ENCODE measurements at regions not wholly inside any gene's neighbourhood (a gene's known extent, or its start where the extent isn't known, plus 50 kb on each side); places are given as distances from the start of the nearest gene placed in this dataset.

DNA sequence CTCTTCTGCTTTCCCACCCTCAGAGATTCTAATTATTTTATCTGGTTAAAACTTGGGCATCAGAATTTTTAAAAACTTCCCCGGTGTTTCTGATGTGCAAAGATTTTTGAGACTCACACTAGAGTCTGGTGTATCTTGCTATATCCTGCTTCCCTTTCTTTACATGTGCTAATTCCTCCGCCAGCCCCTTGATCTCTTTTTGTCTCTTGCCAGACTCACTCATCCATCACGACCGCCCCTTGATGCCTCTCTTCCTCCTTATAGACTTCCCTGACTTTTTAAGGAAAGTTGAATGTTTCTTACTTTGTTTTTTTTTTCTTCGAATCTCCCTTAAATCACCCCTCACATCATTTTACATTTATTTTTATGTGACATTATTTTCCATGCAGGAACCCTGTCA lies 274.9 kb upstream of the PITX2 start:
- Histone ChIP-seq H3K4me3 (ENCODE audit: low read length) (no peak overlapping the region), H3K36me3 (replicated peaks; ENCODE audit: insufficient read depth, low read length) (no peaks in the 10 kb centered on the region), H3K79me2 (ENCODE audit: low read length) (no peaks in the 10 kb centered on the region), H3K4me1 (ENCODE audit: low read length) (peaks cover 10% of the 10 kb centered on the region; the same call in 1 of the 2 replicates), H3K9me2 (replicated peaks; ENCODE audit: insufficient read depth, low read length) (no peaks in the 10 kb centered on the region), H3K27ac (ENCODE audit: low read length) (no peak overlapping the region), H3K9me3 (replicated peaks; ENCODE audit: insufficient read depth, low read length) (no peaks in the 10 kb centered on the region), H4K20me1 (ENCODE audit: insufficient read depth, low read length) (no peaks in the 10 kb centered on the region), H3F3A (ENCODE audit: insufficient read depth, low read length) (0 out of 2 replicates have a peak, but pooled peaks cover 4% of the 10 kb centered on the region), H3K27me3 (replicated peaks; ENCODE audit: insufficient read depth, low read length) (no peaks in the 10 kb centered on the region), H3K9ac (ENCODE audit: low read length) (no peak overlapping the region), H2AFZ (ENCODE audit: low read length) (no peak overlapping the region), H3K4me2 (ENCODE audit: low read depth, low read length) (peak overlapping the region; percentile 40; the same call in 1 of the 2 replicates)
- no peak for DNase-seq
- TF ChIP-seq EZH2phosphoT487 (IDR thresholded peaks at IDR 0.05; ENCODE audit: low read length) (no peak), EZH2 (optimal IDR thresholded peaks at IDR 0.05; ENCODE audit: low read depth, low read length) (no peak)
- TF ChIP-seq, protein P1, sequence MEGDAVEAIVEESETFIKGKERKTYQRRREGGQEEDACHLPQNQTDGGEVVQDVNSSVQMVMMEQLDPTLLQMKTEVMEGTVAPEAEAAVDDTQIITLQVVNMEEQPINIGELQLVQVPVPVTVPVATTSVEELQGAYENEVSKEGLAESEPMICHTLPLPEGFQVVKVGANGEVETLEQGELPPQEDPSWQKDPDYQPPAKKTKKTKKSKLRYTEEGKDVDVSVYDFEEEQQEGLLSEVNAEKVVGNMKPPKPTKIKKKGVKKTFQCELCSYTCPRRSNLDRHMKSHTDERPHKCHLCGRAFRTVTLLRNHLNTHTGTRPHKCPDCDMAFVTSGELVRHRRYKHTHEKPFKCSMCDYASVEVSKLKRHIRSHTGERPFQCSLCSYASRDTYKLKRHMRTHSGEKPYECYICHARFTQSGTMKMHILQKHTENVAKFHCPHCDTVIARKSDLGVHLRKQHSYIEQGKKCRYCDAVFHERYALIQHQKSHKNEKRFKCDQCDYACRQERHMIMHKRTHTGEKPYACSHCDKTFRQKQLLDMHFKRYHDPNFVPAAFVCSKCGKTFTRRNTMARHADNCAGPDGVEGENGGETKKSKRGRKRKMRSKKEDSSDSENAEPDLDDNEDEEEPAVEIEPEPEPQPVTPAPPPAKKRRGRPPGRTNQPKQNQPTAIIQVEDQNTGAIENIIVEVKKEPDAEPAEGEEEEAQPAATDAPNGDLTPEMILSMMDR (IDR thresholded peaks at IDR 0.05; ENCODE audit: low read length): no peak

DNA sequence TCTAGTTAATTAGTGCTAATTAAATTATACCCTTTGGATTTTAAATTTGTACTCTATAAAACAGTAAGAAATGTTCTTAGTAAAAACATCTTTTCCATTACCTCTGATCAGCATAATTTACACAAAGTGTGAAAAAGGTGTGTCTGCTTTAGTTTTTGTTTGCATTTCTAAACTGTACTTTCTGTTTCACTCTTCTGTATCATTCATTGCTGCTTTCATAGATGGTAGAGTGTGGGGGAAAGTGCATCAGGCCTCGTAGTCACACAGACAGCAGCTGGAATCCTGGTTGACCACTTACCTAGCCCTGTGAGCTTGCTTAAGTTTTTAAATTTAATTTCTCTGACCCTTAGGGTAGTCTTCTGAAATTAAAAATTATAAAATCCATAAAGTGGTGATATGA lies 275.4 kb upstream of the PITX2 start:
- 0 out of 2 replicates have a peak, but pooled peaks cover 4% of the 10 kb centered on the region for H3F3A ChIP-seq (ENCODE audit: insufficient read depth, low read length)
- no peak overlapping the region for H2AFZ ChIP-seq (ENCODE audit: low read length)
- no peaks in the 10 kb centered on the region for H3K27me3 ChIP-seq (replicated peaks; ENCODE audit: insufficient read depth, low read length)
- H3K9me3 ChIP-seq (replicated peaks; ENCODE audit: insufficient read depth, low read length): no peaks in the 10 kb centered on the region
- peak; percentile 61 for DNase-seq
- H3K9ac ChIP-seq (ENCODE audit: low read length): no peak overlapping the region
- no peaks in the 10 kb centered on the region for H3K36me3 ChIP-seq (replicated peaks; ENCODE audit: insufficient read depth, low read length)
- no peaks in the 10 kb centered on the region for H4K20me1 ChIP-seq (ENCODE audit: insufficient read depth, low read length)
- H3K79me2 ChIP-seq (ENCODE audit: low read length): no peaks in the 10 kb centered on the region
- no peak overlapping the region for H3K27ac ChIP-seq (ENCODE audit: low read length)
- peak overlapping the region; percentile 40; the same call in 1 of the 2 replicates for H3K4me2 ChIP-seq (ENCODE audit: low read depth, low read length)
- H3K9me2 ChIP-seq (replicated peaks; ENCODE audit: insufficient read depth, low read length): no peaks in the 10 kb centered on the region
- H3K4me1 ChIP-seq (ENCODE audit: low read length): peaks cover 10% of the 10 kb centered on the region; the same call in 1 of the 2 replicates
- TF ChIP-seq EZH2phosphoT487 (IDR thresholded peaks at IDR 0.05; ENCODE audit: low read length) (no peak), EZH2 (optimal IDR thresholded peaks at IDR 0.05; ENCODE audit: low read depth, low read length) (no peak)
- TF ChIP-seq, protein P1 (IDR thresholded peaks at IDR 0.05; ENCODE audit: low read length): no peak
- no peak overlapping the region for H3K4me3 ChIP-seq (ENCODE audit: low read length)

DNA sequence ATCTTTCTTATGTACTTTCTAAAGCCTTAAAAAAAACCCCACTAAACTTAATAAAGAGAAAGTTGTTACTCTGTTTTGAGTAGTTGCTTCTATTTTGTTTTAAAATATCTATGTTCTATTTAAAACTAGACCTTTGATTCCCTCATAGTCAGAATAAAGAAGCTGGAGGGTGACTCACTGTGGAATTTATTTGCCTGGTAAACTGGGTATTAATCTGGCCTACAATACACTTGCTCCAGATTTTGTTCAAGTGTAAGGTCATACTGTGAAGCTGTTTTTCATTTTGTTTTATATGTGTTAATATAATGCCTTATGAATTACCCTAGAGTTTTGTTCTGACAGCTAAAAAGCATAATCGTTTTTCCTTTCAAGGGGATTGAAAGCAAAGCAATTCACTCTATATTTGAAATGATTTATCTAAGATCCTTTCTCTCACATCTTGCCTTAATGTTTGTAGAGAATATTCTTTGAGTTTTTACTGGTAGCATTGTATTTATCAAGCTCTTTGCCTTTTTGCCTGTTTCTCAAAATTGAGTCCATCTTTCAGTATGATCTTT lies 277.4 kb upstream of the PITX2 start:
- no peak overlapping the region for H2AFZ ChIP-seq (ENCODE audit: low read length)
- 0 out of 2 replicates have a peak, but pooled peaks cover 4% of the 10 kb centered on the region for H3F3A ChIP-seq (ENCODE audit: insufficient read depth, low read length)
- H4K20me1 ChIP-seq (ENCODE audit: insufficient read depth, low read length): no peaks in the 10 kb centered on the region
- H3K27ac ChIP-seq (ENCODE audit: low read length): no peak overlapping the region
- no peaks in the 10 kb centered on the region for H3K79me2 ChIP-seq (ENCODE audit: low read length)
- H3K36me3 ChIP-seq (replicated peaks; ENCODE audit: insufficient read depth, low read length): no peaks in the 10 kb centered on the region
- no peak overlapping the region for H3K4me2 ChIP-seq (ENCODE audit: low read depth, low read length)
- no peak overlapping the region for H3K9ac ChIP-seq (ENCODE audit: low read length)
- TF ChIP-seq, protein P1 (IDR thresholded peaks at IDR 0.05; ENCODE audit: low read length): no peak
- TF ChIP-seq EZH2phosphoT487 (IDR thresholded peaks at IDR 0.05; ENCODE audit: low read length) (no peak), EZH2 (optimal IDR thresholded peaks at IDR 0.05; ENCODE audit: low read depth, low read length) (no peak)
- DNase-seq: no peak
- no peaks in the 10 kb centered on the region for H3K27me3 ChIP-seq (replicated peaks; ENCODE audit: insufficient read depth, low read length)
- H3K4me1 ChIP-seq (ENCODE audit: low read length): peaks cover 10% of the 10 kb centered on the region; the same call in 1 of the 2 replicates
- H3K9me2 ChIP-seq (replicated peaks; ENCODE audit: insufficient read depth, low read length): no peaks in the 10 kb centered on the region
- H3K9me3 ChIP-seq (replicated peaks; ENCODE audit: insufficient read depth, low read length): no peaks in the 10 kb centered on the region
- H3K4me3 ChIP-seq (ENCODE audit: low read length): no peak overlapping the region

Data from MM.1S (cell line).